ENCODE measurements at regions not wholly inside any gene's neighbourhood (a gene's known extent, or its start where the extent isn't known, plus 50 kb on each side); places are given as distances from the start of the nearest gene placed in this dataset.

DNA sequence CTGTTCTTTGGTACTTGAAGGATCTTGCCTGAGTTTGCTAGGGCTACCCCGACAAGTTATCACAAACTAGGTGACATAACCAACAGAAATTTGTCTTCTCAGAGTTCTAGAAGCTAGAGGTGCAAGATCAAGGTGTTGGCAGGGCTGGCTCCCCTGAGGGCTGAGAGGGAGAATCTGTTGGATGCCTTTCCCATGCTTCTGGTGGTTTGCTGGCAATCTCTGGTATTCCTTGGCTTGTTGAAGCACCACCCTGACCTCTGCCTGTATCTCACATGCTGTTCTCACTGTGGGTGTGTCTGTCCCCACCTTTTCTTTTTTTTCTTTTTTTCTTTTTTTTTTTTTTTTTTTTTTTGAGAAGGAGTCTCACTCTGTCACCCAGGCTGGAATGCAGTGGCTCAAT lies 81.2 kb downstream of the VCPKMT start:
- TF ChIP-seq, protein P1, sequence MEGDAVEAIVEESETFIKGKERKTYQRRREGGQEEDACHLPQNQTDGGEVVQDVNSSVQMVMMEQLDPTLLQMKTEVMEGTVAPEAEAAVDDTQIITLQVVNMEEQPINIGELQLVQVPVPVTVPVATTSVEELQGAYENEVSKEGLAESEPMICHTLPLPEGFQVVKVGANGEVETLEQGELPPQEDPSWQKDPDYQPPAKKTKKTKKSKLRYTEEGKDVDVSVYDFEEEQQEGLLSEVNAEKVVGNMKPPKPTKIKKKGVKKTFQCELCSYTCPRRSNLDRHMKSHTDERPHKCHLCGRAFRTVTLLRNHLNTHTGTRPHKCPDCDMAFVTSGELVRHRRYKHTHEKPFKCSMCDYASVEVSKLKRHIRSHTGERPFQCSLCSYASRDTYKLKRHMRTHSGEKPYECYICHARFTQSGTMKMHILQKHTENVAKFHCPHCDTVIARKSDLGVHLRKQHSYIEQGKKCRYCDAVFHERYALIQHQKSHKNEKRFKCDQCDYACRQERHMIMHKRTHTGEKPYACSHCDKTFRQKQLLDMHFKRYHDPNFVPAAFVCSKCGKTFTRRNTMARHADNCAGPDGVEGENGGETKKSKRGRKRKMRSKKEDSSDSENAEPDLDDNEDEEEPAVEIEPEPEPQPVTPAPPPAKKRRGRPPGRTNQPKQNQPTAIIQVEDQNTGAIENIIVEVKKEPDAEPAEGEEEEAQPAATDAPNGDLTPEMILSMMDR (conservative IDR thresholded peaks at IDR 0.05; ENCODE audit: low read length): no peak
- TF ChIP-seq EZH2phosphoT487 (IDR thresholded peaks at IDR 0.05; ENCODE audit: borderline replicate concordance, low read depth, low read length): no peak
